ENCODE measurements at regions not wholly inside any gene's neighbourhood (a gene's known extent, or its start where the extent isn't known, plus 50 kb on each side); places are given as distances from the start of the nearest gene placed in this dataset.

DNA sequence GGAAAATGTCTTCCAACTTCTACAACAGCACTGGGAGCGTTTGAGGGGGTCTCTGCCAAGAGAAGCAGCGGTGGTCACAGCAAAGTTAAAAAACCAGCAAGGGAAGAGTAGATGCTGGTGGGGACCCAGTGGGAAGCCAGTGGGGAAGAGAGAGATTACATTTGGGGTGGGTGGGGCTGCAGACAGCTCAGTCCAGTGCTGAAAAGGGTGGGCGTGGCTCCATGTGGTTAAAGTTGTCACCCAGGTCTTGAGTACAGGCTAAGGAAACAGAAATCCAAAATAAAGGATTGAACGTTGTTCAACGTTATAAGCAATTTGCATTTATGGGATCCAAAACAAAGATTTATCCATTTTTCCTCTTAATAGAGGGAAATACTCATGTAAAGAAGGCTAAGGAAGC is 106.3 kb upstream of the LY86 start:
- Histone ChIP-seq H3K9me3 (ENCODE audit: control insufficient read depth, insufficient read depth, low read length) (peaks cover 2% of the 10 kb centered on the region; the same call in 1 of the 2 replicates), H3K9me2 (replicated peaks; ENCODE audit: control insufficient read depth, low read length) (no peaks in the 10 kb centered on the region), H3F3A (ENCODE audit: control insufficient read depth, insufficient read depth) (no peaks in the 10 kb centered on the region), H3K27me3 (ENCODE audit: control insufficient read depth, low read length) (no peaks in the 10 kb centered on the region), H3K4me3 (ENCODE audit: low read length) (no peak overlapping the region), H4K20me1 (ENCODE audit: control insufficient read depth, insufficient read depth, low read depth, low read length) (no peaks in the 10 kb centered on the region), H3K36me3 (ENCODE audit: control insufficient read depth, low read length) (no peaks in the 10 kb centered on the region), H3K27ac (ENCODE audit: low read depth, low read length) (no peak overlapping the region), H3K79me2 (ENCODE audit: control insufficient read depth, low read length) (no peaks in the 10 kb centered on the region), H3K4me1 (ENCODE audit: control insufficient read depth, low read length) (peaks cover 8% of the 10 kb centered on the region), H3K4me2 (ENCODE audit: low read length) (no peak overlapping the region)
- TF ChIP-seq, protein P1, sequence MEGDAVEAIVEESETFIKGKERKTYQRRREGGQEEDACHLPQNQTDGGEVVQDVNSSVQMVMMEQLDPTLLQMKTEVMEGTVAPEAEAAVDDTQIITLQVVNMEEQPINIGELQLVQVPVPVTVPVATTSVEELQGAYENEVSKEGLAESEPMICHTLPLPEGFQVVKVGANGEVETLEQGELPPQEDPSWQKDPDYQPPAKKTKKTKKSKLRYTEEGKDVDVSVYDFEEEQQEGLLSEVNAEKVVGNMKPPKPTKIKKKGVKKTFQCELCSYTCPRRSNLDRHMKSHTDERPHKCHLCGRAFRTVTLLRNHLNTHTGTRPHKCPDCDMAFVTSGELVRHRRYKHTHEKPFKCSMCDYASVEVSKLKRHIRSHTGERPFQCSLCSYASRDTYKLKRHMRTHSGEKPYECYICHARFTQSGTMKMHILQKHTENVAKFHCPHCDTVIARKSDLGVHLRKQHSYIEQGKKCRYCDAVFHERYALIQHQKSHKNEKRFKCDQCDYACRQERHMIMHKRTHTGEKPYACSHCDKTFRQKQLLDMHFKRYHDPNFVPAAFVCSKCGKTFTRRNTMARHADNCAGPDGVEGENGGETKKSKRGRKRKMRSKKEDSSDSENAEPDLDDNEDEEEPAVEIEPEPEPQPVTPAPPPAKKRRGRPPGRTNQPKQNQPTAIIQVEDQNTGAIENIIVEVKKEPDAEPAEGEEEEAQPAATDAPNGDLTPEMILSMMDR (IDR thresholded peaks at IDR 0.05; ENCODE audit: low read depth, low read length, poor library complexity, severe bottlenecking): no peak
- no peak for TF ChIP-seq EZH2phosphoT487 (IDR thresholded peaks at IDR 0.05; ENCODE audit: borderline replicate concordance, low read length)

DNA sequence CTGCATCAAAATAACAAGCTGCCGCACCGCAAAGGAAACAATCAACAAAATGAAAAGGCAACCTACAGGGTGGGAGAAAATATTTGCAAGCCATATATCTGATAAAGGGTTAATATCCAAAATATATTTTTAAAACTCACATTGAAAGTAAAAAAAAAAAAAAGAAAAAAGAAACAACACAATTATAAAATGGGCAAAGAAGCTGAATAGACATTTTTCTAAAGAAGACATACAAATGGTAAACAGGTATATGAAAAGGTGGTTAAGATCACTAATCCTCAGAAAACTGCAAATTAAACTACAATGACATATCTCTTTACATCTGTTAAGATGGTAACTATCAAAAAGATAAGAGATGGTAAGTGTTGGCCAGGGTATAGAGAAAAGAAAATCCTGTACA is 105.4 kb upstream of the LY86 start:
- TF ChIP-seq, protein P1 (IDR thresholded peaks at IDR 0.05; ENCODE audit: low read depth, low read length, poor library complexity, severe bottlenecking): no peak
- TF ChIP-seq EZH2phosphoT487 (IDR thresholded peaks at IDR 0.05; ENCODE audit: borderline replicate concordance, low read length): no peak
- H4K20me1 ChIP-seq (ENCODE audit: control insufficient read depth, insufficient read depth, low read depth, low read length): no peaks in the 10 kb centered on the region
- H3K4me2 ChIP-seq (ENCODE audit: low read length): no peak overlapping the region
- no peak overlapping the region for H3K4me3 ChIP-seq (ENCODE audit: low read length)
- H3K27ac ChIP-seq (ENCODE audit: low read depth, low read length): no peak overlapping the region
- no peaks in the 10 kb centered on the region for H3F3A ChIP-seq (ENCODE audit: control insufficient read depth, insufficient read depth)
- H3K9me3 ChIP-seq (ENCODE audit: control insufficient read depth, insufficient read depth, low read length): peaks cover 2% of the 10 kb centered on the region; the same call in 1 of the 2 replicates
- H3K27me3 ChIP-seq (ENCODE audit: control insufficient read depth, low read length): no peaks in the 10 kb centered on the region
- H3K36me3 ChIP-seq (ENCODE audit: control insufficient read depth, low read length): no peaks in the 10 kb centered on the region
- H3K4me1 ChIP-seq (ENCODE audit: control insufficient read depth, low read length): no peaks in the 10 kb centered on the region
- H3K79me2 ChIP-seq (ENCODE audit: control insufficient read depth, low read length): no peaks in the 10 kb centered on the region
- H3K9me2 ChIP-seq (replicated peaks; ENCODE audit: control insufficient read depth, low read length): no peaks in the 10 kb centered on the region

DNA sequence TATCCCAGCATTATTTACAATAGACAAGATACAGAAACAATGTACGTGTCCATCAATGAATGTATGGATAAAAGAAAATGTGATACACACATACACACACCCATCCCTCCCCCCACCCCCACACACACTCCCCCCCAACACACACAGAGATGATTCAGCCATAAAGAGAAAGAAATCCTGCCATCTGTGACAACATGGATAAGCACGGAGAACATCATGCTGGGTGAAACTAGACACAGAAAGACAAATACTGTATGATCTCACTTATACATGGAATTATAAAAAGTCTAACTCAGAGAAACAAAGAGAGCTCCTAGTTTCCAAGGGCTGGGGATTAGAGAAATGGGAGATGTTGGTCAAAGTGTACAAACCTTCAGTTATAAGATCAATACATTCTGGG is 104.8 kb upstream of the LY86 start:
- Histone ChIP-seq H3K4me3 (ENCODE audit: low read length) (no peak overlapping the region), H4K20me1 (ENCODE audit: control insufficient read depth, insufficient read depth, low read depth, low read length) (no peaks in the 10 kb centered on the region), H3F3A (ENCODE audit: control insufficient read depth, insufficient read depth) (no peaks in the 10 kb centered on the region), H3K4me1 (ENCODE audit: control insufficient read depth, low read length) (no peaks in the 10 kb centered on the region), H3K4me2 (ENCODE audit: low read length) (no peak overlapping the region), H3K27me3 (ENCODE audit: control insufficient read depth, low read length) (no peaks in the 10 kb centered on the region), H3K27ac (ENCODE audit: low read depth, low read length) (no peak overlapping the region), H3K36me3 (ENCODE audit: control insufficient read depth, low read length) (no peaks in the 10 kb centered on the region), H3K9me3 (ENCODE audit: control insufficient read depth, insufficient read depth, low read length) (no peaks in the 10 kb centered on the region), H3K9me2 (replicated peaks; ENCODE audit: control insufficient read depth, low read length) (no peaks in the 10 kb centered on the region), H3K79me2 (ENCODE audit: control insufficient read depth, low read length) (no peaks in the 10 kb centered on the region)
- no peak for TF ChIP-seq EZH2phosphoT487 (IDR thresholded peaks at IDR 0.05; ENCODE audit: borderline replicate concordance, low read length)
- TF ChIP-seq, protein P1 (IDR thresholded peaks at IDR 0.05; ENCODE audit: low read depth, low read length, poor library complexity, severe bottlenecking): no peak

DNA sequence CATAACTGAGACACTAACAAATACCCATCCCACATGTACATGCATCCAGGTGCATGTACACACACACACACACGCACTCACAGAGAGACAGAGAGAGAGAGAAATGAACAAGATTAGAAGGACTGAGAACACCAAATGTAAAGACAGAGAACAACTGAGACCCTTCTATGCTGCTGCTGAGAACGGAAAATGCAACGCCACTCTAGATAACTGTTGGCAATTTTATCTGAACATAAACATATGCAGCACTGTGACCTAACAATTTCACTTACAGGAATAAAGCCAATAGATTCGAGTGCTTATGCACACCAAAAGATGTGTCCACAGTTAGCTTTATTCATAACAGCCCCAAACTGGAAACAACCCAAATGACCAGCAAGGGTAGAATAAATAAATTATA is 103.8 kb upstream of the LY86 start:
- no peaks in the 10 kb centered on the region for H3K36me3 ChIP-seq (ENCODE audit: control insufficient read depth, low read length)
- no peak for TF ChIP-seq EZH2phosphoT487 (IDR thresholded peaks at IDR 0.05; ENCODE audit: borderline replicate concordance, low read length)
- TF ChIP-seq, protein P1 (IDR thresholded peaks at IDR 0.05; ENCODE audit: low read depth, low read length, poor library complexity, severe bottlenecking): no peak

More for the DNA sequence above, 103.8 kb upstream of the LY86 start:
- Histone ChIP-seq H3K4me2 (ENCODE audit: low read length) (no peak overlapping the region), H3K27ac (ENCODE audit: low read depth, low read length) (no peak overlapping the region), H3K79me2 (ENCODE audit: control insufficient read depth, low read length) (no peaks in the 10 kb centered on the region), H3F3A (ENCODE audit: control insufficient read depth, insufficient read depth) (no peaks in the 10 kb centered on the region), H3K9me3 (ENCODE audit: control insufficient read depth, insufficient read depth, low read length) (no peaks in the 10 kb centered on the region), H3K27me3 (ENCODE audit: control insufficient read depth, low read length) (no peaks in the 10 kb centered on the region), H4K20me1 (ENCODE audit: control insufficient read depth, insufficient read depth, low read depth, low read length) (no peaks in the 10 kb centered on the region), H3K9me2 (replicated peaks; ENCODE audit: control insufficient read depth, low read length) (no peaks in the 10 kb centered on the region), H3K4me1 (ENCODE audit: control insufficient read depth, low read length) (no peaks in the 10 kb centered on the region), H3K4me3 (ENCODE audit: low read length) (no peak overlapping the region)
